Stimulated activated effector memory CD8-positive, alpha-beta T cell treated with anti-CD3 and anti-CD28 coated beads, Interleukin-12 subunit alpha, Interleukin-12 subunit beta, amount 100 ng/mL, for 72 hours (primary cell): ENCODE measurements at regions not wholly inside any gene's neighbourhood (a gene's known extent, or its start where the extent isn't known, plus 50 kb on each side); places are given as distances from the start of the nearest gene placed in this dataset.

Experiments used
- ATAC-seq: fragments of 150-1000 bp; cut with Tn5 transposase; 2 replicates; pipeline ENCODE4 v1.10.0; 2021
- DNase-seq, 2 donors: peaks; one replicate each; pipeline ENCODE4 v3.0.0; 2021 to 2022; ENCODE audit warnings: low spot score in 2 of 2
- H3K27ac Mint-ChIP-seq: one replicate; pipeline ENCODE4 v1.8.0; 2022; ENCODE audit warnings: mild to moderate bottlenecking, mixed read lengths
- H3K36me3 Mint-ChIP-seq: one replicate; pipeline ENCODE4 v1.8.0; 2022; ENCODE audit warnings: mild to moderate bottlenecking, mixed read lengths
- H3K4me1 Mint-ChIP-seq: one replicate; pipeline ENCODE4 v1.8.0; 2022; ENCODE audit warnings: mixed read lengths
- H3K4me3 Mint-ChIP-seq: one replicate; pipeline ENCODE4 v1.8.0; 2022; ENCODE audit warnings: mild to moderate bottlenecking, mixed read lengths
- H3K9me3 Mint-ChIP-seq: one replicate; pipeline ENCODE4 v1.8.0; 2022; ENCODE audit warnings: mixed read lengths

DNA sequence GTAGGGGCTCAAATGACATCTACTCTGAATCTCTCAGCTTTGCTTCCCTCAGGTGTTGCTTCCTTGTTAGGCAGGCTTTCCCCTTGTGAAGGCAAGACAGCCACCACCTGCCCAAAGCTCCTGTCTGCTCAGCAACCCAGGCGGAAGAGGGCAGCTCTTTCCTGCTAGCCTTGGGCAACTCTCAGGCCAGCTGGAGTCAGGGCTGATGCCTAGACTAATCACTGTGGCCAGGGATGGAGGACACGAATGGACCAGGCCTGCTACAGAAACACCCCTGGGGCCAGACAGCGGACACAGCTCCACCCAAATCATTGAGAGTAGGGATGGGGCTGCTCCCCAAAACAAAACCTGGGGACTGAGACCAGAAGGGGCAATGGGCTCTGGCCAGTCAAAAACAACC, 138.0 kb downstream of the MTX3 start:
- no peaks in the 10 kb centered on the region for H3K36me3 Mint-ChIP-seq
- no peak for DNase-seq
- H3K9me3 Mint-ChIP-seq = no peaks in the 10 kb centered on the region
- H3K27ac Mint-ChIP-seq = no peak overlapping the region
- H3K4me3 Mint-ChIP-seq = no peak overlapping the region
- H3K4me1 Mint-ChIP-seq = peaks cover 18% of the 10 kb centered on the region
- ATAC-seq = no peak

DNA sequence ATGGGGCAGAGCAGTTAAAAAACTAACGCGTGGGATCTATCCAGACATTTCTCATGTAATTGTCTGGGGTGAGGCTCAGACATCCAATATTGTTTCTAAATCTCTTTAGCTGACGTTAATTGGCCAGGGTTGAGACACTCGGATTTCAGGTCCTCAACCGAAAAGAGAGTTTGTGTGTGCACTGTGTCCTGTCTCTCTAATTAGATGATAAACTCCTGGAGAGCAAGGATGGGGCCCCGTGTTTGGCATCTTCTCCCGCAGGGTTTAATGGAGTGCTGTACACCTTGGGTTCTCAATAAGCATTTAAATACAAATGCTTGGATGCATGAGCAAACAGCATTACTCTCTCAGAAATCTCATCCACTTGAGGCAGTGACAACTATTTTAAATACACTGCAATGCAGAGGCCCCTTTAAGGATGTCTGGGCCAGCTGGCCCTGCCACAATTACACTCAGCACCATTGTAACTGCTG, 139.6 kb downstream of the MTX3 start:
- Mint-ChIP-seq H3K4me1 (peaks cover 11% of the 10 kb centered on the region), H3K36me3 (no peaks in the 10 kb centered on the region), H3K27ac (no peak overlapping the region), H3K4me3 (no peak overlapping the region), H3K9me3 (no peaks in the 10 kb centered on the region)
- no peak for DNase-seq
- ATAC-seq = no peak

DNA sequence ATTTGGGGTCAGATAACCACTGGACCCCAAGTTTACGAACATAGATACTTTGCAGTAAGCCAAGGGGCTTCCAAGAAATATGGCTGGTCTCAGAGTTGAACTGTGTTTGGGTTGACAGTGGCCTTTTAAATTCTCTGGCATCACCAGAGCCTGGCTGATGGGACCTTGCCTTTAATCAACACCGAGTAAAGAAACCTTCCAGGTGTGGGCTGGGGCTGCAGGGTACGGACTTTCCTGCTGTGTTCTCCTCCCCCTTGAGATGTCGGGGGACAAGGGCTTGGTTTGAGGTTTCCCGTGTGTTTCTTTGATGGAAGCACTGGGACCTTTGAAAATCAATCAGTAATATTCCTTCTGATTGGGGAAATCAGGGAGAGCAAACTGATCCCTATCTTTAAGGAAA, 140.1 kb downstream of the MTX3 start:
- no peak for ATAC-seq
- Mint-ChIP-seq H3K4me3 (no peak overlapping the region), H3K4me1 (peaks cover 12% of the 10 kb centered on the region)

DNA sequence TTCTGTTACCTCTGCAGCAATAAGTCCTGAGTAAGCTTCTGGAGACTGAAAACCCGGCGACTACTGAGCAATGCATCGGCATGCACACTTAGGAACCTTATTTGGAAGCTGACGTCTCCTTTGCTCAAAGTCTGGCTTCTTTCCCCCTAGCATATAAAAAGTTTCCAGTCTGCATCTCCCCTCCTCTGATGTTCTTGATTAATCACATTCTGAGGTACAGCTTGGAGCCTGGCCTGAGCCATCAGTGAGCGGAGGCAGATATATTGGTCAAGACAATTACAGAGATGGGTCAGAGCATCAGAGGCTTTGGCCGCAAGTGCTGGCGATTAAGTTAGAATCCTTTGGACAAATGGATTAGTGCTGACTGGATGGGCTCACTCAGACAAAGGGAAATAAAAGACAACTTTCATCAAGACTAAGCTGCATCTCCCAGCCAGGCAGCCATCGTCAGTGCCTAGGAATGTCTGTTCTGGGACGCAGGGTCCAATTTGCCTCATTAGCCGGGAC, 140.7 kb downstream of the MTX3 start:
- no peak overlapping the region for H3K27ac Mint-ChIP-seq
- no peaks in the 10 kb centered on the region for H3K9me3 Mint-ChIP-seq
- ATAC-seq = no peak
- H3K4me1 Mint-ChIP-seq = peaks cover 18% of the 10 kb centered on the region
- DNase-seq = no peak
- H3K4me3 Mint-ChIP-seq = no peak overlapping the region
- no peaks in the 10 kb centered on the region for H3K36me3 Mint-ChIP-seq

More for the DNA sequence above, 140.1 kb downstream of the MTX3 start:
- no peak overlapping the region for H3K27ac Mint-ChIP-seq
- DNase-seq = no peak
- no peaks in the 10 kb centered on the region for H3K36me3 Mint-ChIP-seq
- H3K9me3 Mint-ChIP-seq = no peaks in the 10 kb centered on the region

DNA sequence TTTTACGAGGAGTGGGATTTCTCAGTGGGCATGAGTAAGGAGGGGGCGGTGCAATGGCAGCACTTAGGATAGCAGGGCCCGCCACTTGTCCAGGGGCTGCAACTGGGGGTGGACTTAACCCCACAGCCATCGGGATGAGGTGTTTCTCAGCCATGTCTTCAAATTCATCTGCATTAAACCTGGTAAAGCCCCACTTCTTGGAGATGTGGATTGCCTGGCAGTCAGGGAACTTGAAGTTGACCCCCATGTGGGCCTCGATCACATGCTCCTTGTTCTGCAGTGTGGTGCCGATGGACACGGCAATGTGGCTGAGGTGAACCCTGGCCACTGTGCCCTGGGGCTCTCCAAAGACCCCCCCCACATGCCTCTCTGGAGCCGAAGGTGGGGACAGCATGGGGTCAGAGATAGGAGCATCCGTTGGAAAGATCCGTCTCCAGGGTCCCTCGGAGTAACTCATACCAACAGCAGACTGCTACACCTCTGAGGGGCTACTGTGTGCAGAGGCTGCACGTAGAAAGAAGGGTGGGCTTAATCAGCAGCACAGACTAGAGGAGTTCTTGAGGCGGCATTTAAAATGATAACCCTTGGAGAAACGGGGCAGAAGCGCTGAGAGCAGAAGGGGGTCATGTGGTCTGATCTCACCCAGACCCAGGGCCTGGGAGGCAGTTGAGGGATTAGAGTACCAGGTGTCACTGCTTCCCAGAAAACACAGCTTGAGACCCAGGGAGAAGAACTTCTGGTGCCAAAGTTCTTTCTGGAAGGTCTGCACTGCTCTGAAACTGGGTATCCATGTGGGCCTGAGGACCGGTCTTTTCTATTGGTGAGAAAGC, 141.4 kb downstream of the MTX3 start:
- no peaks in the 10 kb centered on the region for H3K36me3 Mint-ChIP-seq
- no peak overlapping the region for H3K4me3 Mint-ChIP-seq
- ATAC-seq (no peak), DNase-seq (no peak)
- H3K27ac Mint-ChIP-seq = no peak overlapping the region
- no peaks in the 10 kb centered on the region for H3K9me3 Mint-ChIP-seq
- peaks cover 22% of the 10 kb centered on the region for H3K4me1 Mint-ChIP-seq
